UCSD-AML1 (cell line): ENCODE measurements at regions not wholly inside any gene's neighbourhood (a gene's known extent, or its start where the extent isn't known, plus 50 kb on each side); places are given as distances from the start of the nearest gene placed in this dataset.

Experiments
- DNase-seq: peaks from one replicate; lab custom pipeline; 2025; ENCODE audit not compliant: unreplicated experiment; lab: John Stamatoyannopoulos, UW

DNA sequence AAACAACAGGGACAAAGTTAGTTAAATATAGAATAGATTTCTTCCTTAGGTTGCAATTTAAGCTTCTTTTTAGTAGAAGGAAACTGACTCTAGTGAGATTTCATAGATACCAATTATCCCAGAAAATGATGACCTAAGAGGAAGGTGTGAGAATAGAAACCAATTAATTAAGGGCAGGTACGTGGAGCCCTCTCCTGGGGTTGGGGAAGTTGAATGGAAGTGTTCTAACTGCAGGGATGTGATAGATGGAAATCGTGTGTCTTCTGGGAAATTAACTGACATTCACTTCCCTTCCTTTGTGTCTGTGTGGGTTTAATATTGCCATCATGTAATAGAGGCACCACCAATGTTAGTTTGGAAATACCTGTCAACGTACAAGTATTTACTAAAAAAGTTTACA, 204.1 kb upstream of the ANK2 start:
- DNase-seq = no peak

- no peak for DNase-seq
Measured at GRCh38 chr4:112847045-112847444, 202.4 kb upstream of the ANK2 start.

- DNase-seq = no peak
Measured at GRCh38 chr4:112847781-112848180, 201.7 kb upstream of the ANK2 start.

DNA sequence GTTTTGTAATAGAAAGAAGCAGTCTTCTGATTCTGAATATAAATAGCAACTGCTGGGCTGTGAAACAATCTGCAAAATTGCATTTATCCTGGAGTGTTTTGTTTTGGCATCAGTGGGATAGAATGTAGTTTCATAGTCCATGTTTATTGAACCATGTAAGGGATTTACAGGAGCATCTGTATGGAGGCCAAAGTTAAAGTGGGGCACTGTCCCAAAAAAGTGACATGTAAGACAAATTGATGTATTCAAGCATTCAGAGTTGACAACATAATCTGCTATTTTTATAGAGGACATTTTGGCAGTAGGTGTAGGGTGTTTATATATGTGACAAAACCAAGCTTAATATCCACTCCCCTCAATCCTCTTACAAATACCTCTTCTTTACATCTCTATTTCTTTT, 200.5 kb upstream of the ANK2 start:
- DNase-seq = no peak

DNA sequence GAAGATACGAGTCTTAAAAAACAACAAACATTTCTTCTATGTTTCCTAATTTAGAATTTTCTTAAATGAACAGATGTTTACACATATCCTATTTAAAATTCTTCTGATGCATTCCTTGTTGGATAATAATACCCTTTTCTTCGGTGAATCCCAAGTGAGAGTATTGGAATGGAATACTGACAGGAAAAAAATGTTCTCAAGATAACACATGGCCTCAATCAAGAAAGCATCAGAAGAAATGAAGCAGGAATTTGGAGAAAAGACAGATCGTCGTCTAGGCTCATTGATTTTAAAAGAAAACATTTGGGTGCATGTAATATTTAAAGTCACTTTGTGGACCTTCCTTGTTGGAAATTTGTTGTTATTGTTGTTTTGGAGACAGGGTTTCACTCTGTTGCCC, 196.9 kb upstream of the ANK2 start:
- no peak for DNase-seq

- DNase-seq = no peak
Measured at GRCh38 chr4:112853662-112854256, 195.7 kb upstream of the ANK2 start.

DNA sequence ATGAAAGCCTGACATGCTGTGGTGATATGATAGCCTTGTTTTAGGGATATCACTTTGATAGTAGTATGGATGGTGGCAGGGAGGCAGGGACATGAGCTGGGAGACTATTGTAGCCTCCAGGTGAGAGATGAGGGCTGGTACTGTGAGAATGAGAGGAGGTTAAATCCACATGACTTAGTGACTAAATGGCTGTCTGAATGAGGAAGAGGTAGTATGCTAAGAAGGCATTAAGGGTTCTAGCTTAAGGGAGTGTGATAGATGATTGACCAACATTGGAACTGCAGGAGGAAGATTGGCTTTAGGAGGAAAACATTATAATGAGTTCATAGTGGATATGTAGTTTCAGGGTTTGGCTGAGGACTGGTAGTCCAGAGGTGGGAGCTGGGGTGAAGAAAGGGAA, 195.0 kb upstream of the ANK2 start:
- DNase-seq = no peak

GRCh38 chr4:112855058-112855457, 194.4 kb upstream of the ANK2 start:
- DNase-seq = no peak

GRCh38 chr4:112857461-112857860, 192.0 kb upstream of the ANK2 start:
- no peak for DNase-seq

GRCh38 chr4:112858751-112859150, 190.7 kb upstream of the ANK2 start:
- DNase-seq = no peak

DNA sequence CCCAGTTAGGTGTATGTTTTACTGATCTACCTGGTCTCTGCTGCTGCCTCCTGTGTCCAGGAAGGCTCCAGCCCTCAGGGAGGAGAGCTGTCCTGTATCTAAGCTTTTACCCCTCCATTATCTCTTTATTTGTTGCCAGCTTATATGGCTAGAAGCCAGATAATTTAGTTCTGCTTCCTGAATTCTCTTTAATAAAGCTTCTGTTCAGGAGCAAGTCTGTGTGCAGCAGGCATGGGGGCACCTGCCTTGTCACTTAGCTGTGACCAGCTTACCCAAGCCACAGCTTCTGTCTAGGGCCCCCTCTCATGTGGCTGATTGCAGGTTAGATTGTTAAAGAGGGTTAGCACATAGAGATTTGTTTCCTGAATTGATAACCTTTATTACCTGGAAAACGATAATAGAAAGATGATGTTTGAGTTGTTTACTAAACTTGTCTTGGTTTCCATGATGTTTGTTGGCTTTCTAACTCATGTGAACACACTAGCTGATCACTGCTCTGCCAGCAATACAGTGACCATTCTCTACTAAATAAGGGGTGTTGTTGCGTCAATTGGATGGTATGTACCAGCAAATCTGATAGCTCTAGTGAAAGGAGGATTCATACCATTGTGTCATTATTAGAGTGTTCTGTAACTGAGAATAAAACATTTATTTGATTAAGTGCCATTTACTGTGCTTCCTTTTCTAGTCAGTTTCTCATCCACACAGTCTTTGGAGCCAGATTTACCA, 189.8 kb upstream of the ANK2 start:
- no peak for DNase-seq

GRCh38 chr4:112860830-112861690, 188.4 kb upstream of the ANK2 start:
- DNase-seq = no peak

DNA sequence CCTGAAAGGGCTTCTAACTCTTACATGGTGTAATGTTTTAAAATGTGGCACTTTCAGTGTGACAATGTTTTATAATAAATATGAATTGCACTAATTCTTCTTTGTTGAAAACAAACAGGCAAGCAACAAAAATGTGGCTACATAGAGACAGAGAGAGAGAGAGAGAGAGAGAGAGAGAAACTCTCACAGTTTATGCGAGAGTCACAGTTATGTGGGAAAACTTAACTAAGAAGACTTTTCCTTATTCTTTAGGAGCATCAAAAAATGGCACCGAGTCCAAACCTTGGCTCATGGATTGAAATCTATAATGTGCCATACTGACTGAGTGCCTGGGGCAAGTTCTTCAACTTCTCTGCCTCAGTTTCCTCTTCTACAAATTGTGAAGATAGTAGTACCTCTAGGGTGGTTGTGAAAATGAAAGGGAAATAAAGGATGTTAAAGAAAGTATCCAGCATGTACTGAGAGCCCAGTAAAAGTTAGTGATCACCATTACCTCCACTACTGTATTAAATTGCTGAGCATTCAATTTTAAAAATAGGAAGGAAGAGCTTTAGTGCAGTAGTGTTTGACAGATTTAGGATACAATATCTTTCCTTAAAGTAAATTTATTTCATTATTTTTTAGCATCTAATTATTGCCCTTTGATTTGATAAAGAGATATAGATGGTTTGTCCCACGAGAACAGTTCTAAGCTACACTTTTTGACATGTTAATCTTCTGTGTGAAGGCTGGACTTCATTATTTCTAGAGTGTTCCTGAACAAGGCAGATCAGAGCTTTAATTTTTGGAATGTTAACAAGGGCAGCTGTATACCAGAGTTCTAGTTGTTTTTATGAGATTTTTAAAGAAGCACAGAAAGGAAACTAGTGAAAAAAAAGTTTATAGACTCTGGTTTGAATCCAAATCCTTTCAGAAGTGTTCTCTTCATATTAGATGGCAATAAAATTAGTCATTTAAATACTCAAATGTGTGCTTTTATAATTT, 187.5 kb upstream of the ANK2 start:
- DNase-seq = no peak

GRCh38 chr4:112865443-112865842, 184.0 kb upstream of the ANK2 start:
- DNase-seq = no peak

DNA sequence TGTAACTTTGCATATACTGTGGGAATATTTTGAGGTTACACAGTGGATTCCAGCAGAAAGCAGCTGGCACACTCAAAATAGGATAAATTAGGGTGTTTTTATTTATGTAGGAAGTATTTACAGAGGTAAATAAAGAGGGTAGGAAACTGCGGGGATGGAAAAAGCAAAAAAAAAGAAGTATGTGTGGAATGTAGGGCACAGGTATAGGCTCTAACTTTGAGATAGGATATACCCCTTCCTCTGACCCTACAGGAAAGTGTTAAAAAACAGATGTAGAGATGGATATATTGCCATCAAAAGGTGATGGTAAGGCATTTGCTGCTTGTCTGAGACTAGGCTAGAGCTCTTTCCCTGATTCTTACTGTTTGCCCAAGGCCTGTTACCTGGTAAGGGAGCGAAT, 173.1 kb upstream of the ANK2 start:
- DNase-seq = no peak

- no peak for DNase-seq
Measured at GRCh38 chr4:112881842-112882241, 167.6 kb upstream of the ANK2 start.

DNA sequence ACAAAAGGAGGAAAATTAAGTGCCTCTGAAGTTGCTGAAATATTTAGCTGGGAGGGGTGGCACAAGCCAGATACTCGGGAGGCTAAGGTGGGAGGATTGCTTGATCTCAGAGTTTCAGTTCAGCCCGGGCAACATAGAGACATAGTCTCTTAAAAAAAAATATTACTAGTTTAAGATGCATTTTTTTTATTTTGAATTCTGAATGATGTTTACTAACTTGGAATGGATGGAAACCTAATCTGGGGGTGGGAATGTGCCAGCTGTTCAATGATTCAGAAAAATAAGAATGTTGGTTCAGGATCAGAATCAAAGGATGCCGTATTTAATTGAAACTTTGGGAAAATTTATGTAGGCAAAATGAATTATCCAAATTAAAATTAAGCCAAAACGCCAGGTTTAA, 167.2 kb upstream of the ANK2 start:
- DNase-seq = no peak

DNA sequence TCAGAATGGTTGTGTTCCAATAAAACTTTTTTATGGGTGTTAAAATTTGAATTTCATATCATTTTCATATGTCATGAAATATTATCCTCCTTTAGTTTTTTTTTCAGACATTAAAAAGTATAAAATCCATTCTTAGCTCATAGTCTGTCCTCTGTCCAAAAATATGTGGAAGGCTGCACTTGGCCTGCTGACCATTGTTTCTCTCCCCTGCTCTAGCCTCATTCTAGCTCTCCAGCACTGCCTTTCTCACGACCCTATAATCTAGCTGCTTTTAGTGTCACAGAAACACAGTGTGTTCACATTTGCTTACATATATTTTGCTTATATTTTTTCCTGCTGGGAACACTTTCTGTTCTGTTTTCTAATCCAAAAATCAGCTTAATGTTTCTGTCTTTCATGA, 165.0 kb upstream of the ANK2 start:
- no peak for DNase-seq

- no peak for DNase-seq
Measured at GRCh38 chr4:112885897-112886296, 163.6 kb upstream of the ANK2 start.

DNA sequence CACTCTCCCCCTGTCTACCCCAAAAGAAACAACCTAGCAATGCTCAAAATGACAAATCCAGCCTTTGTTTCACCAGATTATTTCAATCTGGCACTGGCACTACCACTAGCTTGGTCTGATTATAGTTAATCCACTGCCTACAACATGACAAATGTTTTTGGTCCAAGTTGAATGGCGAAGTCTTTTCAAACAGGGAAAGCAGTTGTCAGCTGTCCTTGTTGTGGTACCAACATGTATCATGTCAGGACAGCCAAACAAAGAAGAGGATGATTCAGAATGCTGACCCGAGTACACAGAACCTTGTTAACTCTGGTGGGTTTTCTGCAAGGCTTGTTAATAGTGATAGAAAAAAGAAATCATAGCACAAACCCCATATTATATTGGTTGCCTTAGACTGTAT, 160.8 kb upstream of the ANK2 start:
- DNase-seq = no peak

- no peak for DNase-seq
Measured at GRCh38 chr4:112889199-112889598, 160.3 kb upstream of the ANK2 start.
